Esophagus squamous epithelium (tissue), 4 donors: ENCODE measurements at regions not wholly inside any gene's neighbourhood (a gene's known extent, or its start where the extent isn't known, plus 50 kb on each side); places are given as distances from the start of the nearest gene placed in this dataset.

ENCODE experiments used
- CTCF ChIP-seq, 6 experiments: fragments of 450-650 bp in 4 of 6; fragments of 200-600 bp in 2 of 6; sonication (generic) in 2 of 6; IDR thresholded peaks; one replicate each; pipeline ENCODE4 v1.5.1; 2016 to 2019; ENCODE audit warnings: antibody characterized with exemption in 6 of 6, mild to moderate bottlenecking in 4 of 6, moderate library complexity in 4 of 6
- POLR2A ChIP-seq, 4 donors: fragments of 450-650 bp; IDR thresholded peaks; one replicate each; pipeline ENCODE4 v1.6.1; 2017; ENCODE audit warnings: antibody characterized with exemption in 4 of 4, mild to moderate bottlenecking in 4 of 4, moderate library complexity in 3 of 4

- no peak for TF ChIP-seq CTCF (IDR thresholded peaks at IDR 0.05)
- TF ChIP-seq POLR2A (IDR thresholded peaks at IDR 0.05), result no peak
Observed at GRCh38 chr1:194825382-194825781, 1639.0 kb upstream of the B3GALT2 start.
